ENCODE measurements at regions not wholly inside any gene's neighbourhood (a gene's known extent, or its start where the extent isn't known, plus 50 kb on each side); places are given as distances from the start of the nearest gene placed in this dataset.

DNA sequence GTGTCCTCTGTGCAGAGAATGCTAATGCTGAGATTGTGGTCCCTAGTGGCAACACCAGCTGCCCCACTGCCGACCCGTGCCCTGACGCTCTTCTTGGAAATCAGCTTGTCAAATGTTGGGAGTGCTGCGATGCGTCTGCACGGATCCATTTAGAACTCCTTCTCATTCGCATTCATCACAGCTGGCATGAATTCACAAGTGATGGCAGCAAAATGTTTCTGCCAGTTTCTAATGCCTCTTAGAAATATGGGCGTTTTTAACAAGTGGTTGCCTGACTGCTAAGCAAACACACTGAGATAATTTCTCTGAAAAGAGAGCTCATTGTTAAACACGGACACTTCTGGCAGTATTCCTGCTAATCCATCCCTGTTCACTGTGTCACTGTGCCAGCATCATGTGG, 131.9 kb upstream of the KCNJ6 start:
- POLR2A ChIA-PET = no interaction called here
- Histone ChIP-seq H3K9me3 (ENCODE audit: control insufficient read depth, insufficient read depth, low read depth, low read length) (no peaks in the 10 kb centered on the region), H3K36me3 (ENCODE audit: control insufficient read depth in 2 of 2, insufficient read depth in 1 of 2, low read length in 2 of 2) (no peaks in the 10 kb centered on the region), H3K4me3 (ENCODE audit: low read depth, low read length) (no peak overlapping the region), H3K4me1 (ENCODE audit: control insufficient read depth, insufficient read depth, low read length) (no peaks in the 10 kb centered on the region), H3K27ac (ENCODE audit: extremely low read depth, low read depth, low read length) (no peak overlapping the region)
- CTCF ChIA-PET = interaction anchor here (0.5 kb wide), 2 partner anchors 288 to 307 kb away, joined by 3 to 4 read pairs; no protein-coding TSS in a partner anchor
- TF ChIP-seq TSHZ1 (tag by site-specific recombination; IDR thresholded peaks at IDR 0.05; ENCODE audit: borderline replicate concordance) (no peak), ZSCAN30 (tag by site-specific recombination; IDR thresholded peaks at IDR 0.05) (no peak), HOXC10 (CRISPR knock-in tag; IDR thresholded peaks at IDR 0.05) (no peak), ZNF626 (tag by site-specific recombination; IDR thresholded peaks at IDR 0.05) (no peak), ZNF146 (tag by site-specific recombination; IDR thresholded peaks at IDR 0.05) (no peak), ZNF184 (tag by site-specific recombination; IDR thresholded peaks at IDR 0.05) (no peak), ZNF768 (tag by site-specific recombination; IDR thresholded peaks at IDR 0.05) (no peak), SP7 (tag by site-specific recombination; IDR thresholded peaks at IDR 0.05) (no peak), ZFP41 (tag by site-specific recombination; IDR thresholded peaks at IDR 0.05; ENCODE audit: borderline replicate concordance) (no peak), ZNF776 (tag by site-specific recombination; IDR thresholded peaks at IDR 0.05; ENCODE audit: borderline replicate concordance) (no peak), ZNF488 (tag by site-specific recombination; IDR thresholded peaks at IDR 0.05) (no peak), ZNF571 (tag by site-specific recombination; IDR thresholded peaks at IDR 0.05) (no peak), ZNF324 (tag by site-specific recombination; IDR thresholded peaks at IDR 0.05) (no peak), ZBTB26 (tag by site-specific recombination; optimal IDR thresholded peaks at IDR 0.05) (no peak)
- TF ChIP-seq, protein P1, sequence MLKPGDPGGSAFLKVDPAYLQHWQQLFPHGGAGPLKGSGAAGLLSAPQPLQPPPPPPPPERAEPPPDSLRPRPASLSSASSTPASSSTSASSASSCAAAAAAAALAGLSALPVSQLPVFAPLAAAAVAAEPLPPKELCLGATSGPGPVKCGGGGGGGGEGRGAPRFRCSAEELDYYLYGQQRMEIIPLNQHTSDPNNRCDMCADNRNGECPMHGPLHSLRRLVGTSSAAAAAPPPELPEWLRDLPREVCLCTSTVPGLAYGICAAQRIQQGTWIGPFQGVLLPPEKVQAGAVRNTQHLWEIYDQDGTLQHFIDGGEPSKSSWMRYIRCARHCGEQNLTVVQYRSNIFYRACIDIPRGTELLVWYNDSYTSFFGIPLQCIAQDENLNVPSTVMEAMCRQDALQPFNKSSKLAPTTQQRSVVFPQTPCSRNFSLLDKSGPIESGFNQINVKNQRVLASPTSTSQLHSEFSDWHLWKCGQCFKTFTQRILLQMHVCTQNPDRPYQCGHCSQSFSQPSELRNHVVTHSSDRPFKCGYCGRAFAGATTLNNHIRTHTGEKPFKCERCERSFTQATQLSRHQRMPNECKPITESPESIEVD (tag by site-specific recombination; IDR thresholded peaks at IDR 0.05) = no peak
- TF ChIP-seq, protein P2, sequence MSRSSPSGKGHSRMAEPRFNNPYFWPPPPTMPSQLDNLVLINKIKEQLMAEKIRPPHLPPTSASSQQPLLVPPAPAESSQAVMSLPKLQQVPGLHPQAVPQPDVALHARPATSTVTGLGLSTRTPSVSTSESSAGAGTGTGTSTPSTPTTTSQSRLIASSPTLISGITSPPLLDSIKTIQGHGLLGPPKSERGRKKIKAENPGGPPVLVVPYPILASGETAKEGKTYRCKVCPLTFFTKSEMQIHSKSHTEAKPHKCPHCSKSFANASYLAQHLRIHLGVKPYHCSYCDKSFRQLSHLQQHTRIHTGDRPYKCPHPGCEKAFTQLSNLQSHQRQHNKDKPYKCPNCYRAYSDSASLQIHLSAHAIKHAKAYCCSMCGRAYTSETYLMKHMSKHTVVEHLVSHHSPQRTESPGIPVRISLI (tag by site-specific recombination; IDR thresholded peaks at IDR 0.05) = no peak
- TF ChIP-seq, protein P3, sequence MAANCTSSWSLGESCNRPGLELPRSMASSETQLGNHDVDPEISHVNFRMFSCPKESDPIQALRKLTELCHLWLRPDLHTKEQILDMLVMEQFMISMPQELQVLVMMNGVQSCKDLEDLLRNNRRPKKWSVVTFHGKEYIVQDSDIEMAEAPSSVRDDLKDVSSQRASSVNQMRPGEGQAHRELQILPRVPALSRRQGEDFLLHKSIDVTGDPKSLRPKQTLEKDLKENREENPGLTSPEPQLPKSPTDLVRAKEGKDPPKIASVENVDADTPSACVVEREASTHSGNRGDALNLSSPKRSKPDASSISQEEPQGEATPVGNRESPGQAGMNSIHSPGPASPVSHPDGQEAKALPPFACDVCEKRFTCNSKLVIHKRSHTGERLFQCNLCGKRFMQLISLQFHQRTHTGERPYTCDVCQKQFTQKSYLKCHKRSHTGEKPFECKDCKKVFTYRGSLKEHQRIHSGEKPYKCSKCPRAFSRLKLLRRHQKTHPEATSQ (tag by site-specific recombination; IDR thresholded peaks at IDR 0.05) = no peak
